ENCODE measurements at regions not wholly inside any gene's neighbourhood (a gene's known extent, or its start where the extent isn't known, plus 50 kb on each side); places are given as distances from the start of the nearest gene placed in this dataset.
"Not testable (repeated sequence)": the region's sequence is repeated elsewhere in the genome, so short reads cannot be mapped to it uniquely, and the experiment has no call there.

DNA sequence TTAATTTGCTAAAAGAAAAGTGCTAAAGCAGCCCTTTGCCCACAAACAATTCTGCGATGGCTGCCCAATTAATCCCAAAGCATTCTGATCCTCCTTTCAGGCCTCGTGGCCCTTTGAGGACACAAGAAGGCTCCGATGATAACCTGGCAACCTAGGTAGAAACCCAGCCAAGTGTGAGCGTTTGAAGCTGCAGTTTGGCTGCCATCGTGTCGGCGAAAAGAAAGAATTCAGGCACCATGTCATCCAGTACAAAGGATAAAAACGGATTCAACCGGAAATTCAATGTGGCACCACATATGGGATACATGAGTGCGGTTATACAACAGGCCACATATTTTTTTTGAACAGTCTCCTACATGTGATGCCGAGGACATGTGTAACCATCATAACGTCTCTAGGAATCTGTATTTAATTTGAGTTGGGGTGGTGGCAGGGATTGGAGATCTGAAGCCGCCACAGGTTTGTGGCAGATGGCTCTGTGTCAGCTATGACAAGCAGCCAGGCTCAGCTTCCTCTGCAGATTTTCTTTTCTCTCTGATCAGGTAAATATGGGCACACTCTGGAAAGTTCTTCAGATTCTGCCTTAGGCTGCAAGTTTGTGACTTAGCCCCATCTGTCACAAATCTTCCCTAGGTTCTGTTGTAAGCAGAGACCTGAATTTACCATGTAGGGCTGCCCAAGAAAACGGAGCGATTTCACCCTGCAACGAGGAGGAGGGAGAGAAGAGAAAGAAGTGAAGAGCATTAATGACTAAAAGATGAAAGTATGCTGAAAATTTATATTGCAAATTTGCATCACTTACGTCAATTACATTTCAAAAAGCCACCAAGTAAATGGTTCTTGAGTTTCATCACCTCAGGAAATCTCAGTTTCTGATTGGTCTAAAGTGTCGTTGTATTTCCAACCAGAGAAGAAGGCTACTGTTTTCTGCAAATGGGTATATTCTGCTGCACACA lies 573.2 kb downstream of the ZEB2 start:
- peak; percentile 90 for DNase-seq

GRCh38 chr2:143942486-143942885 lies 577.4 kb downstream of the ZEB2 start:
- no peak for DNase-seq

- DNase-seq, result no peak
These were observed 579.2 kb downstream of the ZEB2 start for GRCh38 chr2:143940720-143941119.

- peak; percentile 43 for DNase-seq
These were observed 580.1 kb downstream of the ZEB2 start for GRCh38 chr2:143939626-143940330.

DNA sequence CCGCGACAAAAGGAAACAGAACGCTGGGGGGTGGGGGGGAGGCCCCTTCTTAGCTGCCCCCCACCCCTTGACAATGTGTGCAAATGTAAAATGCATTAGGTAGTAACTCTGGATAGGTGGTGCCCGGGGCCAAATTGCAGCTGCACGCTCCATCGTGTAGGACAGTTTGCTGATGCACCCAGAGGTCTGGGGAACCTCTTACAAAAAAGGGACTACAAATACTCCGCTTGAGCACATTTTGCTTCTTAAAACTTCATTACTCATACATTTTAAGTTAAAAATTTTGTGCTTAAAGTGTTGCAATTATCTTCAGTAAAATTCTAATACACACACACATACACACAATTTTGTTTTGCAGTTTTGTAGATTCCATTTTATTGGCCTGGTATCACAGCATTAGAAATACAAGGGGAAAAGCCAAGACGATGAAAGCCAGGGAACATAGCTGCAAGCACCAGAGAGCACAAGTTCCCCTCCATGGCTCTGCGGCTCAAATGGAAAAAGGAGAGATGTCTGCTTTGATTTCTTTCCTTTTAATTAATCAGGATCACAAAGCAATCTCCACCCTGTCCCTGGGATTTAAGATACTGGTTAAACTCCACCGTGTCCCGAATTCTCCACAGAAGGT lies 582.1 kb downstream of the ZEB2 start:
- peak; percentile 58 for DNase-seq

- peak; percentile 63 for DNase-seq
These were observed 582.8 kb downstream of the ZEB2 start for GRCh38 chr2:143936848-143937722.

DNA sequence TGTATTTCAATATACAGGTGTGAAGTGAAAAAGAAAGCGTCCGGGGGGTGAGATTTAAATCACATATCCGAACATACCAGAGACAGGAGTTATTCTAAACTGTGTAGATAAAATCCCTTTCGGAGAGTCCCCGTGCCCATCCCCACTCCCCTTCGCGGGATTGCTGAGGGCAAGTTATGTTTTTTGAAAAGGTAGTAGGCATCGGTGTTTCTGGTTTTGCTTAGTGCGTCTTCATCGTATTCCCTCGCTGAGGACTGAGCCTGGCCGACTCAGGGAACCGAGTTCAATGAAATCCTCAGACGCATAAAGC lies 583.4 kb downstream of the ZEB2 start:
- DNase-seq, result peak; percentile 6

DNA sequence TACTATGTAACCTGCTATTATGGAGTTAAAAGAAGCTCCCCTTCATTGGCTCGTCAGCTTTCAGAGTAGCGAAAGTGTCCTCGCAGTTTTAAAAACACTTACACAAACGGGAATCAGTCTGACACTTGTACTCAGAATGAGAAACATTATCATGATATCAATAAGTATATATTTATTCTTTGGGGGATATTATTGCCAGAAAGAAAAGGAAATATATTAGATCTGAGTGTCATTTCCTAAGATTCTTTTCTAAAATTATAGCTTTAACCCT lies 584.5 kb downstream of the ZEB2 start:
- DNase-seq, result peak; percentile 18

- peak; percentile 41 for DNase-seq
These were observed 585.1 kb downstream of the ZEB2 start for GRCh38 chr2:143934626-143935481.

- DNase-seq, result no peak
These were observed 585.9 kb downstream of the ZEB2 start for GRCh38 chr2:143933946-143934569.

GRCh38 chr2:143930891-143931290 lies 589.0 kb downstream of the ZEB2 start:
- no peak for DNase-seq

DNA sequence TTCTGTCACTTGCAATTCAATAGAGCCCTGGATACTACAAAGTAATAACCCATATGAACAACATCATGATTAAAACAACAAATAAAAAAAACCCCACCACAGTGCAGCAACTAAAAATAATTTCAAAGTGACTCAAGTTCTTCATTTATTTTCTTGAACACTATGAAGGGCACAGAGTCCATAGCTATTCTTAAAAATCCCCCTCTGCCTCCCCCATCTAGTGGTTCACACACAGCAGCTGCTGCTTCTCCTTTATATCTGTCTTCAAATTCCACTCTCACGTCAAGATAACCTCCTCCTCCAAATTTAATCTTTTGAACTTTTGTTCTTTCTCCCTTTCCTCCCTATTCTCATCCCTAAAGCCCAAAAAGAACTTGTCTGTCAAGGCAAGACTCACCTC lies 591.3 kb downstream of the ZEB2 start:
- DNase-seq, result no peak

GRCh38 chr2:143928184-143928583 lies 591.7 kb downstream of the ZEB2 start:
- DNase-seq, result no peak

- no peak for DNase-seq
These were observed 593.2 kb downstream of the ZEB2 start for GRCh38 chr2:143926736-143927135.

DNA sequence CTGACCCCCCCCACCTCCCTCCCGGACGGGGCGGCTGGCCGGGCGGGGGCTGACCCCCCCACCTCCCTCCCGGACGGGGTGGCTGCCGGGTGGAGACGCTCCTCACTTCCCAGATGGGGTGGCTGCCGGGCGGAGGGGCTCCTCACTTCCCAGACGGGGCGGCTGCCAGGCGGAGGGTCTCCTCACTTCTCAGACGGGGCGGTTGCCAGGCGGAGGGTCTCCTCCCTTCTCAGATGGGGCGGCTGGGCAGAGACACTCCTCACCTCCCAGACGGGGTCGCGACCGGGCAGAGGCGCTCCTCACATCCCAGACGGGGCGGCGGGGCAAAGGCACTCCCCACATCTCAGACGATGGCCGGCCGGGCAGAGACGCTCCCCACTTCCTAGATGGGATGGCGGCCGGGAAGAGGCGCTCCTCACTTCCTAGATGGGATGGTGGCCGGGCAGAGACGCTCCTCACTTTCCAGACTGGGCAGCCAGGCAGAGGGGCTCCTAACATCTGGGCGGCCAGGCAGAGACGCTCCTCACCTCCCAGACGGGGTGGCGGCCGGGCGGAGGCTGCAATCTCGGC lies 597.6 kb downstream of the ZEB2 start:
- not testable (repeated sequence) for DNase-seq

DNA sequence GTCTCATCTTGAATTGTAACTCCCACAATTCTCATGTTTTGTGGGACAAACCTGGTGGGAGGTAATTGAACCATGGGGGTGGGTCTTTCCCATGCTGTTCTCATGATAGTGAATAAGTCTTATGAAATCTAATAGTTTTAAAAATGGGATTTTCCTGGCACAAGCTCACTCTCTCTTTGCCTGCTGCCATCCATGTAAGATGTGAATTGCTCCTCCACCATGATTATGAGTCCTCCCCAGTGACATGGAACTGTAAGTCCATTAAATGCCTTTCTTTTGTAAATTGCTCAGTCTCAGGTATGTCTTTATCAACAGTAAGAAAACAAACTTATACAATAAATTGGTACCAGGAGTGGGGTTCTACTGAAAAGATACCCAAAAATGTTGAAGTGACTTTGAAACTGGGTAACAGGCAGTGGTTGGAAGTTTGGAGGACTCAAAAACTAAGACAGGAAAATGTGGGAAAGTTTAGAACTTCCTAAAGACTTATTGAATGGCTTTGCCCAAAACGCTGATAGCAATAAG lies 601.4 kb downstream of the ZEB2 start:
- no peak for DNase-seq

GRCh38 chr2:143916781-143917180 lies 603.1 kb downstream of the ZEB2 start:
- no peak for DNase-seq

DNA sequence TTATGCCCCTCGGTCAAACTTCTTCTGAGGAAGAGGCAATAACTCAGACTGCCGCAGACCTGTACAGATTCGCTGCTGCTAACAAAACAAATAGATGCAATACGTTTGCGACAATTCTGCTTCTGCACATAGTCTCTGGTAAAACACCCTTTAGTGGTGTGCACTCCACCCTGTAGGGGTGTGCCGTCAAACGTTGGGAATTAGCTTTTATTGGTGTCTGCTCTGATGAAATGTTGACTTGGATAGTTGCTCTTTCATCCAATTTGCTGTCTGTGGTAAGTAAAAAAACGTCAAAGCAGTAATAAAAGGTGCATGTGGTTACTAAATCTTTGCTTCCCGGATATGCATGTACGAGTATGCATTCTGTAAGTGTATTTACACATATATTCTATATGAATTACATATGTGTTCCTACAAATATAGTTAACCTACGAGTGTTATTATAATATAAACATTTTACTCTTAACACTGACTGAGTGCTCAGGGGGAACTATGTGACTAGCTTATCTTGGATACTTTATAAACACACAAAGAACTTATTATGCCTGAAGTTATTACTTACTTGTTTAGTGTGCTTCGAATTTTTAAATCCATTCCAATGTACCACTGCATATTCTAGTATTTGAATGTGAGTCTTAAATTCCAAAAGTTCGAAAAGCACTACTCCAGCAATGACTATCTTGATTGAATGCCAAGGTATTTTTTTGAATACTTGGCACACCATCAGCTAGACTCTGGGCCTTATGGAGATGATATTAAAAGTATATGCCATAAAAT lies 610.2 kb downstream of the ZEB2 start:
- no peak for DNase-seq

DNA sequence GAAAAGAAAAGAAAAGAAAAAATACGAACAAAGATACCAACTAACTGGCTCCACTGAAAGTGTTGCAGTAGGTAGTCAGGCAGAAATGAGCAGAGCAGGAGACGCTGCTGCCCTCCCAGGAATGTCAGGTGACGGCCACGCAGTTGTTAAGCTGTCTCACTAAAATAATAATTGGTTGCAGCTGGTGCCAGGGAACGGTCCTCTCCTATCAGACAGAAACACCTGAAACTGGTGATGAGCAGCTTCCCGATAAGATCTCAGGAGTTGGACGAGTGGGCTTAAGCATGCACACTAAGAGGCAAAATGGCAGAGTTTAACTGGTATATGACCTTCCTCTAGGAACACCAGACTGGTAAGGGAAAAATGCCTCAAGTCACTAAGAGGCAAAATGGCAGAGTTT lies 611.1 kb downstream of the ZEB2 start:
- no peak for DNase-seq

- peak; percentile 79 for DNase-seq
These were observed 612.1 kb downstream of the ZEB2 start for GRCh38 chr2:143907801-143908200.

Data from HCEC 1CT (cell line).